GM10248 (cell line): ENCODE measurements at regions not wholly inside any gene's neighbourhood (a gene's known extent, or its start where the extent isn't known, plus 50 kb on each side); places are given as distances from the start of the nearest gene placed in this dataset.

Experiments
- CTCF ChIA-PET: fragments of 300-600 bp; sonication (Branson Sonifier 250); formaldehyde crosslinking; extraction: SDS; loops from one replicate; lab custom pipeline; 2021; ENCODE audit warnings: antibody characterized with exemption; lab: Yijun Ruan, JAX
- POLR2A ChIA-PET: fragments of 350-650 bp; sonication (Branson Sonifier 250); formaldehyde crosslinking; extraction: SDS; loops from one replicate; lab custom pipeline; 2020; ENCODE audit warnings: antibody characterized with exemption; lab: Yijun Ruan, JAX
- DNase-seq: peaks from one replicate; pipeline ENCODE4 v3.0.0; 2012; ENCODE audit errors: extremely low spot score
- CTCF ChIP-seq: IDR thresholded peaks from 2 replicates; pipeline ENCODE4 v1.5.1; 2012; ENCODE audit warnings: mild to moderate bottlenecking, low read depth; ENCODE audit errors: extremely low read depth, missing control alignments, control extremely low read depth

- CTCF ChIA-PET = no interaction called here
- DNase-seq = no peak
- POLR2A ChIA-PET = no interaction called here
- TF ChIP-seq CTCF = no peak
Observed at GRCh38 chr14:82854901-82855300, 1321.2 kb upstream of the SEL1L start.

GRCh38 chr14:82855912-82856391 is 1322.3 kb upstream of the SEL1L start:
- ChIA-PET CTCF (interaction anchor here (1.0 to 1.9 kb wide), 3 partner anchors 10 to 15 kb away, joined by 3 to 8 read pairs (median 3); no protein-coding TSS in a partner anchor), POLR2A (no interaction called here)
- TF ChIP-seq CTCF = no peak
- DNase-seq = no peak

GRCh38 chr14:82861313-82861712 is 1327.7 kb upstream of the SEL1L start:
- no peak for DNase-seq
- POLR2A ChIA-PET = no interaction called here
- CTCF ChIA-PET = no interaction called here
- no peak for TF ChIP-seq CTCF

GRCh38 chr14:82872494-82872893 is 1338.8 kb upstream of the SEL1L start:
- POLR2A ChIA-PET = no interaction called here

GRCh38 chr14:82878951-82879350 is 1345.3 kb upstream of the SEL1L start:
- ChIA-PET CTCF (interaction anchor here (1.1 kb wide), 1 partner anchor 29 kb away, joined by 3 read pairs; no protein-coding TSS in a partner anchor), POLR2A (no interaction called here)
- no peak for TF ChIP-seq CTCF
- no peak for DNase-seq

More at GRCh38 chr14:82872494-82872893, 1338.8 kb upstream of the SEL1L start:
- DNase-seq = no peak
- CTCF ChIA-PET = interaction anchor here (0.7 to 1.4 kb wide), 3 partner anchors 11 to 15 kb away, joined by 3 read pairs; no protein-coding TSS in a partner anchor
- no peak for TF ChIP-seq CTCF

GRCh38 chr14:82879949-82880535 is 1346.4 kb upstream of the SEL1L start:
- DNase-seq = no peak
- no peak for TF ChIP-seq CTCF
- CTCF ChIA-PET = no interaction called here
- POLR2A ChIA-PET = no interaction called here
